ENCODE measurements at regions not wholly inside any gene's neighbourhood (a gene's known extent, or its start where the extent isn't known, plus 50 kb on each side); places are given as distances from the start of the nearest gene placed in this dataset.

GRCh38 chr4:11264841-11265240 lies 163.9 kb downstream of the HS3ST1 start:
- no peak for DNase-seq

GRCh38 chr4:11264346-11264745 lies 164.3 kb downstream of the HS3ST1 start:
- DNase-seq = no peak

- DNase-seq = no peak
Measured at GRCh38 chr4:11263208-11263607, 165.5 kb downstream of the HS3ST1 start.

DNA sequence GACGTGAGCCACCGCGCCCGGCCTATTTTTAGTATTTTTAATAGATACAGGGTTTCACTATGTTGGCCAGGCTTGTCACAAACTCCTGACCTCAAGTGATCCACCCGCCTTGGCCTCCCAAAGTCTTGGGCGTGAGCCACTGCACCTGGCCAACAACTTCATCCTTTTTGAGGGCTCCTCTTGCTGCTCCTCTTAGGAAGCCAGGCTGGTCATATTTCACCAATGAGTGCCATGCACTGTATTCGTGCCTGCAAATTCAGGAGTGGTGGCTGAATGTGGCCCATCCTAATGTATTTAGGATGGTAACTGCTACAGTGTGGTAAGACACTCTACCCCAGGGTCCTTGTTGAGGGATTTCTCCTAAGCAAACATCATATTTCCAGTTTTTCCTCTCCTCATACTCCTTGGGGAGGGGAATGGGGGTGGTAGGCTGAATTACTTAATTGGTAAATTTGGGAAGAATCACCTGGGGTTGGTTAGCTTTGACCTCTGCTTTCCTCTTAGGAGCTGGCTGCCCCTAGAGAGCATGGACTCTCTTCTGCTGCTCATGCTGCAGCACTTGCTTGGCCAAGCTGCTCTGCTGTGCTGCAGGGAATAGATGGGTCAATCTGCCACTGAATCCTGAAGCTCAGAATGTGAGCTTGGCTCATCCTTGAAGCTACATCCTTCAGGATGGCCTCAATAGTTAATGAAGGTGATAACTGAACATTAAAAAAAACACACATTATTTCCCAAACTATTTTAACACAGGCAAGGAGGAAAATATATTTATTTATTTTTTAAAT lies 167.4 kb downstream of the HS3ST1 start:
- no peak for DNase-seq

DNA sequence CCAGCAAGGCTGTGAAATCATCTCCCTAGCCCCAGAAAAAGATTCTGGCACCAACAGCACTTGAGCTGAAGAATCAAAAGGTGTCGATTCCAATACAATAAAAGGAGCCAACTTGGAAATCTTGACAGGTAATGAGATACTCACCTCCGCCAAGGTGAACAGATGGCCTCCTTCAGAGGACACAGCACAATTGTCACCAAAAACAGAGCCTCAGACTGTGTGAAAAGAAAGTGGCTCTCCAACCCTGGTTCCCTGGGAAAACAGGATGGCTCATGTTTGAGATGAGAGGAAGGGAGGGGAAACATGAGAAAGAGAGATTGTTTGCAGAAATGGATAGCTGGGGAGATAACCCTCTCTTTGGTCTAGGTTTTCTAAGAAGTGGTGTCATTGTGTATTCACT lies 168.9 kb downstream of the HS3ST1 start:
- no peak for DNase-seq

- no peak for DNase-seq
Measured at GRCh38 chr4:11252149-11252548, 176.5 kb downstream of the HS3ST1 start.

DNA sequence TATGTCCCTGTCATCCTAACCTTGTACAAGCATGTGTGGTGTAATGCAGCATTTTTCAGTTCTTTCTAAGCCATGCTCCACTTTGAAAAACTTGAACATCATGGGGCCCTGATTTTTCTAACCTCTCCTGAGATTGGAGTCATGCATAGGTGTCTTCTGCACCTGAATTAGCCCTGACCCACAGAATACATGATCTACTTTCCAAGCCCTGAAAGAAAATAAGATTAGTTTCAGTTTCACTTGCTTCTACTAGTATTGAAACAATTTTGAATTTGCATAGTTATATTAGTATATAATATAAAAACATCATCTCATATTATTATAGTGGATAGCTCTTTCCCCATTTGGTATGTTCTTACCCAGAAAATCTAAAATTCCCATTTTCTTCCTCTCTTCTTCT lies 178.2 kb downstream of the HS3ST1 start:
- no peak for DNase-seq

DNA sequence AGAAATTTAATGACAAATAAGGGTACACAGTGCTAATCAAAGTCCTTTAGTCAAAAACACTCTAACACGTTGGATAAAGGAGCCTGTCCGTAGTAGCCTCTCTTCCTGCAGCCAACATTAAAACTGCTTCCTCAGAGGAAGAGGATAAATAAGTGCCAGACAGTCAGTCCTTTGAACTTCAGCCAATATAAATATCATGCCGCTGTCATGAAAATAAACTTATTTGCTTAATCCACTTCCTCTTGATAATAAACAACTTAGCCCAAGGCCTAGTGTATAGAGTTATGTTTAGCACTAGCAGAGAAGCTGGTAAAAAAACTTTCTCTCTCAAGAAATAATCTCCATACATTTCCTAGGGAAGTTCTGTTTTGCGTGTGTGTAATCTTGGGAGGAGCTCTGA lies 196.7 kb downstream of the HS3ST1 start:
- no peak for DNase-seq

DNA sequence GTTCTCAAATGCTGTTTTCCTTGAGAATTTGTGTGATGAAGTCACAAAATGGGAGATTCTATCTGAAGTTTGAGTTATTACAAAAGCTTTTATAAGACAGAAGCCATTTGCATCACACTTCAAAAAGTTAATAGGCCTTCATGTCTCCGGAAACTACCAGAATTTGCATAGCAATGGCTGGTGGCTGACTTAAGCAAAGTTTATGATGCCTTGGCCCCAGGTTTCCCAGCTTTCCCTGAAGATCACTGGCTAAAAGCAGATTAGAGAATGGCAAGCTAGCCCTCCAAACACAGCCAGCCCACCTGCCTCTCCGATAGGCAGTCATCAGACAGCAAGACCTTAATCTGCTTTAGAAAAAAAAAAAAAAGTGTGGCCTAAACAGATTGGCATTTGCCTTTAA lies 197.8 kb downstream of the HS3ST1 start:
- no peak for DNase-seq

DNA sequence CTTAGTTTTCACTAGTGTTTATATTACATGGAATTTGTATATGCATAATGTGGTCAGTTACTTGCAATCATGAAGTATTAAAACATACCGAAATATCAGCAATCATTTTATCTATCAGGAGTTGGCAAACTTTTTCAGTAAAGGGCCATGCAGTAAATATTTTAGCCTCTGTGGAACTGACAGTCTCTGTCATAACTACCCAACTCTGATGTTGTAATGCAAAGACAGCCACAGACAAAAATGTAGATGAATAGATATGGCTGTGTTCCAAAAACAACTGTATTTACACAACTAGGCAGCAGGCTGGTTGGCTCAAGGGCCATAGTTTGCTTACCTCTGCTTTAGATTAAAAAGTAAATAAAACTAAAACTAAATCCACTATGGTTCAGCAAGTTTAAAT lies 200.2 kb downstream of the HS3ST1 start:
- DNase-seq = no peak

DNA sequence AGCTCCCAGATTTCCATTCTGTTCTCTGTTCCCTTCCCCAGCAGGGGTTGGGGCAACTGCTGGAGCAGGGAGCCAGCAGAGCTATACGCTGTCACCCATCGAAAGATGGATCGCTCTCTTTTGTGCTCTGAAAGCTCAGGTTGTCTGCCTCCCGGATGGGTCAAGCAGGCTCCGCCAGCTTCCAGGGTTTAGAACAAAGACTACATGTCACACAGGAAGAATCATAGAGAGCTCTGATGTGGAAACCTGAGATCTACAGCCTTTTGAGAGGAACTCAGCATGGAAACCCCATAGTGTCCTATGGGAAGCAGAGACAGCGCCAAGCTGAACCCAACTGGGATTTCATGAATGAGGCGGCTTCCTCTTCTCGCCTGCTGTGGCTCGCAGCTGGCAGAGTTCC lies 205.4 kb downstream of the HS3ST1 start:
- no peak for DNase-seq

DNA sequence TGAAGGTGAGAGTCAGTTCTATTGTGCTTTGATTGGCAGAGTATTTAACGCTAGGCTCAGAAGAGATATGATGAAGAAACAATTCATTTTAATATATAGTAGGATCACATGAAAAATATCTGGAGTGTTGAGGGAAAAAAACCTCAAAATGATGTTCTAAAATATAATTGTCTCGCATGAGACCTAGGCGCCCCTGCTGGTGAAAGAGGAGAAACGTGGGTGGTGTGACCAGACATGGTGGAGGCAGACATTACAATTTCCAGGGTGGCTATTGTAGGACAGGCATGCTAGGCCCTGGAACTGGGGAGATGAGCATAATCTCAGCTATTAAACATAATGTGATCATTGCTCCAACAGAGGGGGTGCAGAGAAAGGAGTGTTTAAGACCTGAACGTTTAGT lies 210.0 kb downstream of the HS3ST1 start:
- no peak for DNase-seq

GRCh38 chr4:11216520-11216919 lies 212.2 kb downstream of the HS3ST1 start:
- no peak for DNase-seq

- DNase-seq = no peak
Measured at GRCh38 chr4:11214281-11214680, 214.4 kb downstream of the HS3ST1 start.

- no peak for DNase-seq
Measured at GRCh38 chr4:11209826-11210225, 218.9 kb downstream of the HS3ST1 start.

- DNase-seq = no peak
Measured at GRCh38 chr4:11201256-11201655, 227.4 kb downstream of the HS3ST1 start.

DNA sequence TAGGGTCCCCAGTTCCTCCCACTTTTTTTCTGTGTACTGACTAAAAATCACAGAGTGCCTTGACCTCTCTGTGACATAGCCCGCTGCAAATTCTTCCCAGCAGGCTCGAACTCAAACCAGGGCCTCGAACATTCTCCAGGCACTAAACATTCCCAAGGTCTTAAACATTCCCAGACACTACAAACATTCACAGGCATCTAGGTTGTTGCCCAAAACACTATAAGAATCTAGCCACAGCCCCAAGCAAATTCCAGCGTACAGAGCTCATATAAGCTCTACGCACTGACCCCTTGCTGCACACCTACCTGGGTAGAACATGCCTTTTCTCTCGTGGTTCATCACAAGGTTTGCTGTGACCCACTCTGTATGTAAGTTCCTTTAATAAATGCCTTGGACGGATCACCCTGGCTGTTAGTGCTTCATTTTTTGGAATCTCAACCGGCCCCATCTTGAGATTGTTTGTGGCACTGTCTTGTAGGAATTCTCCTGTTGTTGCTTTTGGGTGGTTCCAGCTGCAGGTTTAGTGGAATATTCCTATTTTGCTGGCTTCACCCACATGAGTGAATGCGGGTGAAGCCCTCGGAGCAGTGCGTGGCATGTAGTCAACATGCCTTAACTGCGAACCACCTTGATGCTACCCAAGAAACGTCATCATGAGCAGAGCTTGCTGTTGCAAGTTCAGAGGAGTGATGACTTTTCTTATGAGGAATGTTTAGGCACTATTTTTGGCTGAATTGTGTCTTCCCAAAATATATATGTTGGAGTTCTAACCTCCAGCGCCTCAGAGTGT lies 230.0 kb downstream of the HS3ST1 start:
- DNase-seq = no peak

DNA sequence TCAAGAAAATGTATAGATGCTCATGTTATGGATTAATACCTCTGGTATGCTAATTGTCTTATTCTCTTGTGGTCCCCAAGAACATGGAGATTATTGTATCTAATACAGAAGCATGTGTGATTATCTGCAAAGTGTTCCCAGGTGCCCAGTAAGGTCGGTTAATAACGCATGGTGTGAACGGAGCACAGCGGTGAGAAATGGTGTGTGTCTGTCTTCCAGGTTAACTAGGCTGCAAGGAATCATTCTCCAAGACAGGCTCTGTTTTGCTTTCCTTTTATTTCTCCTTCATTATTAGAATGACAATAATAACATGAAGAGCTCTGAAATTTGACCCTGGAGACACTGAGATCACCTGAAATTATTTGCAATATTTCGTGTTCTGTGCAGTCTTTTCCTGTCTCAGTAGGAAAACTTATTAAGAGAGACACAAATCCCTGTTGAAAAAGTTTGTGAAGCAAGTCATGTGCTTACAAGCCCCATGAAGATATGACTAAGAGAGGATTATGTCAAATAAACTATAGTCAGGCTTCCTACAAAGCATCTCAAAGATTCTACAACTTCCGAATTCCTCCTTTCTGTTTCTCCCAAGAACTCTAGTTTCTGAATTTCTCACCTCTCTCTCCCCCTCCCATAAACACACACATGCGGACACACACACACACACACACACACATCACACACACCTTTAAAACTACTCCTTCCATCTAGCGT lies 230.9 kb downstream of the HS3ST1 start:
- DNase-seq = no peak

- DNase-seq = no peak
Measured at GRCh38 chr4:11196927-11197522, 231.7 kb downstream of the HS3ST1 start.

- peak; percentile 9 for DNase-seq
Measured at GRCh38 chr4:11194431-11194830, 234.3 kb downstream of the HS3ST1 start.

DNA sequence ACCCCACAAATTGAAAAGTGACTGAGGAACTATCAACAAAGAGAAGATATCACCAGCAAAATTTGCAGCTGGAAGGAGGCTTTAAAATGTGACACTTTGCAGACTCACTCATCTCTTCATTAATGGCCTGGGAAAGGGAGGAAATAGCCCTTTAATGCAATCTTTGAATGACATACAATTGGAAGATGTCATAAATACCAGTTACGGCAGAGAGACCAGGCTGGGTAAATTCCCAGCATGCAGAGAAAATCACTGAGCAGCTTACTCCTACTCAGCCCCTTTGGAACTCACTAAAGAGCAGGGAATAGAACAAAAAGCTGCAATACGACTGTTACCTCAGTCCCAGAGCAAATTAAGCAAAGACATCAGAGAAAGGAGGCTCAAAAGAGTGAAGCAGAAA lies 238.9 kb downstream of the HS3ST1 start:
- no peak for DNase-seq

GRCh38 chr4:11183356-11183740 lies 245.3 kb downstream of the HS3ST1 start:
- DNase-seq = no peak

- DNase-seq = peak; percentile 3
Measured at GRCh38 chr4:11182586-11183355, 245.9 kb downstream of the HS3ST1 start.
